ENCODE measurements at regions not wholly inside any gene's neighbourhood (a gene's known extent, or its start where the extent isn't known, plus 50 kb on each side); places are given as distances from the start of the nearest gene placed in this dataset.
A peak's percentile ranks its signal among the peaks of the same experiment; 100 is the strongest.

DNA sequence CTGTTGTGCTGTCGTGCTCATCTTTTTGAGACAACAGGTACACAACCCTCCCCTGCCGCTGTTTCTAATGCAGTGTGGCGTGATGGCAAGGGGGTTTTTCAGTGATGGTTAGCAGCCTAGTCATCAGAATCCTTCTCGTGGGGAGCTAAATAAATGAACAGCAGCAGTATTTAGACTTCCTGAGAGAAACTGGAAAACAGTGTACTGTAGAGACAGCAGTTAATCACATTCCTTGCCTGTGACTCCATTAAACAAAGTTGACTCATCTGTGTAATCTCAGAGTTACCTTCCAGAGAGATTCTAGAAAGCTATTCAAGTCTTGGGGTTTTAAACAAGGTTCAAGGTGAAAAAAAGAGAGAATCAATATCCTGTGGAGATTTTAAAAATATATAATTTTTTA is 1753.2 kb upstream of the PCDH7 start:
- Histone ChIP-seq H3K27me3 (ENCODE audit: insufficient read depth) (no peaks in the 10 kb centered on the region), H4K20me1 (ENCODE audit: insufficient read depth) (no peaks in the 10 kb centered on the region), H2AFZ (ENCODE audit: low read depth) (no peak overlapping the region), H3K4me3 (ENCODE audit: low read depth in 2 of 2, low read length in 1 of 2) (no peak overlapping the region), H3K4me1 (ENCODE audit: control insufficient read depth in 1 of 2, insufficient read depth in 2 of 2, low read depth in 1 of 2, low read length in 1 of 2) (no peaks in the 10 kb centered on the region), H3K9me2 (no peaks in the 10 kb centered on the region), H3K27ac (ENCODE audit: low read depth in 2 of 2, low read length in 1 of 2) (no peak overlapping the region), H3F3A (replicated peaks; ENCODE audit: insufficient read depth) (peaks cover 4% of the 10 kb centered on the region), H3K36me3 (replicated peaks in 1 of 2; ENCODE audit: control insufficient read depth in 1 of 2, insufficient read depth in 2 of 2, low read length in 1 of 2) (no peaks in the 10 kb centered on the region), H3K9me3 (no peaks in the 10 kb centered on the region), H3K79me2 (ENCODE audit: insufficient read depth) (no peaks in the 10 kb centered on the region), H3K9ac (no peak overlapping the region), H3K4me2 (peak overlapping the region; percentile 59; the same call in 1 of the 2 replicates)
- ChIA-PET POLR2A (no interaction called here), CTCF (interaction anchor here (0.6 kb wide), 1 partner anchor 383 kb away, joined by 3 read pairs; no protein-coding TSS in a partner anchor)
- 11% methylated on average over 4 of the region's 4 CpGs for WGBS (ENCODE audit: low lambda C conversion rate)
- DNase-seq, result no peak
- TF ChIP-seq JUND (IDR thresholded peaks at IDR 0.05) (no peak), IRF3 (IDR thresholded peaks at IDR 0.05; ENCODE audit: low read depth, low read length) (no peak), MAX (IDR thresholded peaks at IDR 0.05; ENCODE audit: low read depth) (no peak), FOSL2 (IDR thresholded peaks at IDR 0.05; ENCODE audit: borderline replicate concordance, low read depth) (peak; percentile 7; the same call in 1 of the 2 replicates), EZH2phosphoT487 (IDR thresholded peaks at IDR 0.05; ENCODE audit: borderline replicate concordance, low read depth) (no peak), RXRA (IDR thresholded peaks at IDR 0.05; ENCODE audit: borderline replicate concordance, low read depth) (no peak), MXI1 (IDR thresholded peaks at IDR 0.05; ENCODE audit: low read depth, low read length) (no peak)

DNA sequence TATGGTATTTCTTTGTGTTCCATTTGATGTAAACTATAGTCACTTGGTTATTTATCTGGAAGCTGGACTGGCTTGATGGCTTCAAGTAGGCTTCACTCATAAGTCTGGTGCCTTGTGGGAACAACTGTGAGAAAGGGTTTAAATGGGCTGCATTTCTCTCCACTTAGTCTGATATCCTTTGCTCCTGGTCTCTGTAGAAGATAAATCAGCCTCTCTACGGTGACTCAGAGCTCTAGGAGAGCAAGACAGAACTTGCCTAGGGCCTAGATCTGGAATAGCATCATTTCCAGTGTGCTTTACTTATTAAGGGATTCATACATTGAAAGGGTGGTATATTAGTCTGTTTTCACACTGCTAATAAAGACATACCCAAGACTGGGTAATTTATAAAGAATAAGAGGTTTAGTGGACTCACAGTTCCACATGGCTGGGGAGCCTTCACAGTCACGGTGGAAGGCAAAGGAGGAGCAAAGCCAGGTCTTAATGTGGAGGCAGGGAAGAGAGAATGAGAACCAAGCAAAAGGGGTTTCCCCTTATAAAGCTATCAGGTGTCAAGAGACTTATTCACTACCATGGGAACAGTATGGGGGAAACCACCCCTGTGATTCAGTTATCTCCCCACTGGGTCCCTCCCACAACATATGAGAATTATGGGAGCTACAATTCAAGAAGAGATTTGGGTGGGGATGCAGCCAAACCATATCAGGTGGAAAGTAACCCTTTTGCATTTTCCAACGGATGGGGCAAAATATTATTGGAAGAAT is 1746.4 kb upstream of the PCDH7 start:
- Histone ChIP-seq H3K9me3 (no peaks in the 10 kb centered on the region), H3K27ac (ENCODE audit: low read depth in 2 of 2, low read length in 1 of 2) (no peak overlapping the region), H3K36me3 (replicated peaks in 1 of 2; ENCODE audit: control insufficient read depth in 1 of 2, insufficient read depth in 2 of 2, low read length in 1 of 2) (no peaks in the 10 kb centered on the region), H3K4me2 (no peak overlapping the region), H3K9ac (no peak overlapping the region), H3K4me3 (ENCODE audit: low read depth in 2 of 2, low read length in 1 of 2) (no peak overlapping the region), H2AFZ (ENCODE audit: low read depth) (no peak overlapping the region), H3K79me2 (ENCODE audit: insufficient read depth) (no peaks in the 10 kb centered on the region), H4K20me1 (ENCODE audit: insufficient read depth) (no peaks in the 10 kb centered on the region), H3K9me2 (no peaks in the 10 kb centered on the region), H3K4me1 (ENCODE audit: control insufficient read depth in 1 of 2, insufficient read depth in 2 of 2, low read depth in 1 of 2, low read length in 1 of 2) (no peaks in the 10 kb centered on the region), H3F3A (replicated peaks; ENCODE audit: insufficient read depth) (no peaks in the 10 kb centered on the region), H3K27me3 (ENCODE audit: insufficient read depth) (no peaks in the 10 kb centered on the region)
- no peak for DNase-seq
- ChIA-PET POLR2A (no interaction called here), CTCF (interaction anchor here (0.9 to 1.0 kb wide), 2 partner anchors 8 to 30 kb away, joined by 3 read pairs; no protein-coding TSS in a partner anchor)
- WGBS (ENCODE audit: low lambda C conversion rate), result 3% methylated on average over 3 of the region's 3 CpGs
- TF ChIP-seq EZH2phosphoT487 (IDR thresholded peaks at IDR 0.05; ENCODE audit: borderline replicate concordance, low read depth) (no peak), YY1 (IDR thresholded peaks at IDR 0.05; ENCODE audit: low read depth) (no peak), RAD21 (IDR thresholded peaks at IDR 0.05; ENCODE audit: low read length) (no peak), USF2 (IDR thresholded peaks at IDR 0.05; ENCODE audit: borderline replicate concordance, low read depth, low read length) (no peak), MAX (IDR thresholded peaks at IDR 0.05; ENCODE audit: low read depth) (no peak), FOXJ3 (CRISPR knock-in tag; IDR thresholded peaks at IDR 0.05) (no peak), FOXM1 (IDR thresholded peaks at IDR 0.05; ENCODE audit: low read depth) (no peak), SIN3A (IDR thresholded peaks at IDR 0.05; ENCODE audit: borderline replicate concordance, low read depth, low read length) (no peak), MXI1 (IDR thresholded peaks at IDR 0.05; ENCODE audit: low read depth, low read length) (no peak)
- TF ChIP-seq, protein P1, sequence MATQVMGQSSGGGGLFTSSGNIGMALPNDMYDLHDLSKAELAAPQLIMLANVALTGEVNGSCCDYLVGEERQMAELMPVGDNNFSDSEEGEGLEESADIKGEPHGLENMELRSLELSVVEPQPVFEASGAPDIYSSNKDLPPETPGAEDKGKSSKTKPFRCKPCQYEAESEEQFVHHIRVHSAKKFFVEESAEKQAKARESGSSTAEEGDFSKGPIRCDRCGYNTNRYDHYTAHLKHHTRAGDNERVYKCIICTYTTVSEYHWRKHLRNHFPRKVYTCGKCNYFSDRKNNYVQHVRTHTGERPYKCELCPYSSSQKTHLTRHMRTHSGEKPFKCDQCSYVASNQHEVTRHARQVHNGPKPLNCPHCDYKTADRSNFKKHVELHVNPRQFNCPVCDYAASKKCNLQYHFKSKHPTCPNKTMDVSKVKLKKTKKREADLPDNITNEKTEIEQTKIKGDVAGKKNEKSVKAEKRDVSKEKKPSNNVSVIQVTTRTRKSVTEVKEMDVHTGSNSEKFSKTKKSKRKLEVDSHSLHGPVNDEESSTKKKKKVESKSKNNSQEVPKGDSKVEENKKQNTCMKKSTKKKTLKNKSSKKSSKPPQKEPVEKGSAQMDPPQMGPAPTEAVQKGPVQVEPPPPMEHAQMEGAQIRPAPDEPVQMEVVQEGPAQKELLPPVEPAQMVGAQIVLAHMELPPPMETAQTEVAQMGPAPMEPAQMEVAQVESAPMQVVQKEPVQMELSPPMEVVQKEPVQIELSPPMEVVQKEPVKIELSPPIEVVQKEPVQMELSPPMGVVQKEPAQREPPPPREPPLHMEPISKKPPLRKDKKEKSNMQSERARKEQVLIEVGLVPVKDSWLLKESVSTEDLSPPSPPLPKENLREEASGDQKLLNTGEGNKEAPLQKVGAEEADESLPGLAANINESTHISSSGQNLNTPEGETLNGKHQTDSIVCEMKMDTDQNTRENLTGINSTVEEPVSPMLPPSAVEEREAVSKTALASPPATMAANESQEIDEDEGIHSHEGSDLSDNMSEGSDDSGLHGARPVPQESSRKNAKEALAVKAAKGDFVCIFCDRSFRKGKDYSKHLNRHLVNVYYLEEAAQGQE (IDR thresholded peaks at IDR 0.05; ENCODE audit: low read depth, low read length), result no peak

Data from SK-N-SH (cell line).